Stimulated activated CD4-positive, alpha-beta T cell treated with anti-CD3 and anti-CD28 coated beads, Interleukin-2, amount 100 ng/mL, for 48 hours (primary cell): ENCODE measurements at regions not wholly inside any gene's neighbourhood (a gene's known extent, or its start where the extent isn't known, plus 50 kb on each side); places are given as distances from the start of the nearest gene placed in this dataset.
A peak's percentile ranks its signal among the peaks of the same experiment; 100 is the strongest.
"Not testable (repeated sequence)": the region's sequence is repeated elsewhere in the genome, so short reads cannot be mapped to it uniquely, and the experiment has no call there.

Experiments
- DNase-seq, 2 donors: peaks; one replicate each; pipeline ENCODE4 v3.0.0-alpha.2; 2020

DNA sequence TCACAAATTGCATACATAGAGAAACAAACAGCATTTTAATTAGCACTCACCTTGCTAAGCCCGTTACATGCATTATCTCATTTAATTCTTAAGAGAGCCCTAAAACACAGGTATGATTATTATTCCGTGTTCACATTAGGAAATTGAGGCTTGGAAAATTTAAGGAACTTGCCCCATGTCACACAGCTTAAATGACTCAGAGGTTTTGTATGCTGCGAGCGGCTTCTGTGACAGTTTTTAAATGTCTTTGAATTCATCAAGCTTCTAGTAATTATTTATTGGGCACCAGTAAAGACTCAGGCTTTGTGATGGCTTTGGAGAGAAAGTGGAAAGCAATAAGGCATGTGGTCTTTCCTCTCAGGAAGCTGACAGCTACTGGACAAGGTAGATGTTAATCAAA lies 166.7 kb upstream of the THBS1 start:
- DNase-seq, result no peak

DNA sequence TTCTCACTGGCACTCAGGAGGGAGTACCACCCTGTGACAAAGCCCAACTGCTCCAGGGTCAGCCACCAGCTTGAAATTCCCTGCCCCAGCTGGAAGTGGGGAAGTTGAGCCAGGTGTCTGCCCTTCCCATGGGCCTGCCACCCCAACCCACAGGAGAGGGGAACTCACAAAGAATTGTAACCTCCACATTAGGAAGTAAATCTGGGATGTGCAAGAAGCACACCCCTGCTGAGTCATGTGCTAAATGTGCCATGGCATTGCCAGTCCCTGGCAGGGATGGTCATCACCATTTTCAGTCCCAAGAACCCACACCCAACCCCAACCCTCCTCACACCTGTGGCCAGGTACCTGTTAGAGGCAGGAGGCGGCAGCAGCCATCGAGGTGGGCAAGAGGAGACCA lies 165.2 kb upstream of the THBS1 start:
- no peak for DNase-seq

GRCh38 chr15:39416258-39416657 lies 164.6 kb upstream of the THBS1 start:
- DNase-seq, result no peak

- DNase-seq, result no peak
Observed at GRCh38 chr15:39417366-39418134, 163.3 kb upstream of the THBS1 start.

- DNase-seq, result no peak
Observed at GRCh38 chr15:39419651-39420050, 161.2 kb upstream of the THBS1 start.

GRCh38 chr15:39420123-39420852 lies 160.6 kb upstream of the THBS1 start:
- not testable (repeated sequence) for DNase-seq

DNA sequence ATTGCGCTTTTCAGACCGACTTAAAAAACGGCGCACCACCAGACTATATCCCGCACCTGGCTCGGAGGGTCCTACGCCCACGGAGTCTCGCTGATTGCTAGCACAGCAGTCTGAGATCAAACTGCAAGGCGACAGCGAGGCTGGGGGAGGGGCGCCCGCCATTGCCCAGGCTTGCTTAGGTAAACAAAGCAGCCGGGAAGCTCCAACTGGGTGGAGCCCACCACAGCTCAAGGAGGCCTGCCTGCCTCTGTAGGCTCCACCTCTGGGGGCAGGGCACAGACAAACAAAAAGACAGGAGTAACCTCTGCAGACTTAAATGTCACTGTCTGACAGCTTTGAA lies 160.1 kb upstream of the THBS1 start:
- DNase-seq, result not testable (repeated sequence)

DNA sequence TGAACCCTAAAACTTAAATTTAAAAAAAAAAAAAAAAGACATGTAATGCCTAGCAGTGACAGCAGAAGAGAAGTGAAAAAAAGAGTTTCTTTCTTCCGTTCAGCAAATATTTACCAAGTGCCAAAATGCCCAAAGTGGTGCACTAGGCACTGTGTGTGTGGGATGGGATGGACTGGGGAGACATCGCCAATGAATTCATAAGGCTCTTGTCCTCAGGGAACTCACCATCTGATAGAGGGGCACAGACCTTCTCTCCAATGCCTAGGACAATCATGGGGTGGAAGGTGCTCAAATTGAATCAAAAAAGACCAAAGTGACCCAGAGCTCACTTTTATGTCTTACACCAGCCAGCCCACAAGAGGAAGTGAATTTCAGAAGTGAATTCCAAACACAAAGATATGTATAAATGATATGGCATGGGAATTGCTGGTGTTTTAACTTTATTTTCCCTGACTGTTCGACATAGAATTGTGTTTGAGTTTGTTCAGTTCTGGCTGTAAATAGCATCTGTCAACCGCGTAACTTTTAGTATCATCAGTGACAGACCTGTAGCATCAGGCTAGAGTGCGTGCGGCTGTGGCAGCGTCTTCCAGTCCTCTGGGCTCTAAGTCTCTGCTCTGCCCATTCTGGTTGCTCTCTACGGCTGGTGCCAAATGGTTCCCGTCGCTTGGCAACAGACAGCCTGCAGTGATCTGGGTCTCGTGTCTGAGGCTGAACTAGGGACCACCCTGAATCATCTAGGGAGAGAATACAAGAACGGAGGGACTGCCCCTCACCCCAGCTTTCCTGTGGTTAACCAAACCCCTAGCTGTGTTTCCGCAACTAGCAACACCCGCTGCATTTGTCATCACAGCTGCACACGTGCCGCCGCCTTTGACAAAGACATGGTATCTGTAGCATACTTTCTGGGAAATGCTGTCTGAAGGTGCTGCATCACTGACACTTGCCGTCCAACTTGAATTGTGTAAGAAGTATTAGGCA lies 154.0 kb upstream of the THBS1 start:
- DNase-seq, result peak; percentile 50 to 58

- DNase-seq, result no peak
Observed at GRCh38 chr15:39427705-39428104, 153.2 kb upstream of the THBS1 start.

- DNase-seq, result no peak
Observed at GRCh38 chr15:39429898-39430357, 151.0 kb upstream of the THBS1 start.

DNA sequence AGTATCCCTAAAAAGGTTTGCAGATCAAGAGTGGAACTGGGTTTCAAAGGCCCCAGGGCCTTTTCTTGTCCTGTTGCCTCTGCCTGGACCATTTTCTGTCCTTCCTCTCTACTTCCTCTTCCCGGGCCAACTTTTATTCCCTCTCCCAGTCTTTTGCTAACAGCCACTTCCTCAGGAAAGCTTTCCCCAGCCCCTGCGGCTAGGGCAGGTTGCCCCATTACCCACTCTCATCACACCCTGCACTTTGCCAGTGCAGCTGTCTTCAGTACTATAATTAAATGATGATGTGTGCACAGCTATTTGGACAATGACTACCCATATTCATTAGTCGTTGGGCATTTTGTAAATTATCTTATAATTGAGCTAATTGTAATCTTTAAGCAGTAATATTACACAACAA lies 150.5 kb upstream of the THBS1 start:
- no peak for DNase-seq

DNA sequence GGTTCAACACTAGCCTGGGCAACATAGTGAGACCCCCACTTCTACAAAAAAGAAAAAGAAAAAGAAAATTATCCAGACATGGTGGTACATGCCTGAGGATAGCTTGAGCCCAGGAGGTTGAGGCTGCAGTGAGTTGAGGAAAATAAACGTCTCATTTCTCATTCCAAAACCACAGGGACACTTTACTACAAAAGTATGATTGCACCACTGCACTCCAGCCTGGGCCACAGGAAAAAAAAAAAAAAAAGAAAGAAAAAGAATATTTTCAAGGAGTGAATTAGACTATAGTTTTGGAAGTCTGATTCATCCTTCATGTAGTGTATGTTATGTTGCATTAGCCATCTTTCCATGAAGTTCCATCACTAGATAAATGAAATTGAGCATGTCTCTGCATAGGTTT lies 149.5 kb upstream of the THBS1 start:
- DNase-seq, result no peak

GRCh38 chr15:39432026-39432425 lies 148.9 kb upstream of the THBS1 start:
- DNase-seq, result no peak

- no peak for DNase-seq
Observed at GRCh38 chr15:39432912-39433348, 147.9 kb upstream of the THBS1 start.

- DNase-seq, result no peak
Observed at GRCh38 chr15:39433376-39433775, 147.5 kb upstream of the THBS1 start.

DNA sequence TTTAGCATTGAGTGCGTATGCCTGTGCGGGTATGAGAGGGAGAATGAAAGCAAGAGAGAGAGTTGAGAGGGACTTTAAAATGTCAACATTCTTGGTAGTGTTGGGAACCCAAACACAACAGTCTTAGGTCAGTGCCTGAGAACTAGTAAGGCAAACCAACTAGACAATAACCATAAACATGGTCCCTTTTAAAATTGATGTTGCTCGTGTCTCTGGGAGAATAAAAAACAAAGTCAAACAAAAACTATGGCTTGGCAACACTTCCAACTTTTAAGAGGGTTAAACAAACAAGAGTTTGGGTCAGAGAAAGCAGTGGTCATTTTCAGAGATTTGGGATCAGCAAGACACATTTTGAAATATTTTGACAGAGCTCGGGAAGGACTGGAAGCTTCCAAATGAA lies 146.7 kb upstream of the THBS1 start:
- DNase-seq, result no peak

DNA sequence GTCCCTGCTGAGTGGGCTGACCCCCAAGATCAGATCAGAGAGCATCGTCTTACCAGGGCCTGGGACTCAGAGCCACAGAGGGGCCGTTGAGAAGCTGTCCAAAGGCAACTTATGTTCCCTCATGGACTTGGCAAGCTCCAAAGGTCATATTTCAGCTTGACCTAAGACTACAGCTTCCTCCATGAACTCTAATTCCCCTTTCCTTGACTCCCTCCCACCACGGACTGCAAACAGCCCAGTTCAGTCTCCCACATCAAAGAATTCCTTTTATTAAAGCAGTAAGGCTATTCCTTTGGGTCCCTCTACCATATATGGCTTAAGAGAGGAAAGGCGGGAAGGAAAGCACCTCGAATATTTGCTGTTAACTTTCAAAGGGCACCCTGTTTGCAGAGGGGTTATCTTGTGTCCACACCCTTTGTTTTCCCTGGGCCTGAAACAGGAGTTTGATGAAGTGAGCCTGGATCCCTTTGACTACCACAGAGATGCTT lies 146.1 kb upstream of the THBS1 start:
- no peak for DNase-seq

- DNase-seq, result no peak
Observed at GRCh38 chr15:39435244-39435643, 145.6 kb upstream of the THBS1 start.

- DNase-seq, result no peak
Observed at GRCh38 chr15:39438260-39438659, 142.6 kb upstream of the THBS1 start.

DNA sequence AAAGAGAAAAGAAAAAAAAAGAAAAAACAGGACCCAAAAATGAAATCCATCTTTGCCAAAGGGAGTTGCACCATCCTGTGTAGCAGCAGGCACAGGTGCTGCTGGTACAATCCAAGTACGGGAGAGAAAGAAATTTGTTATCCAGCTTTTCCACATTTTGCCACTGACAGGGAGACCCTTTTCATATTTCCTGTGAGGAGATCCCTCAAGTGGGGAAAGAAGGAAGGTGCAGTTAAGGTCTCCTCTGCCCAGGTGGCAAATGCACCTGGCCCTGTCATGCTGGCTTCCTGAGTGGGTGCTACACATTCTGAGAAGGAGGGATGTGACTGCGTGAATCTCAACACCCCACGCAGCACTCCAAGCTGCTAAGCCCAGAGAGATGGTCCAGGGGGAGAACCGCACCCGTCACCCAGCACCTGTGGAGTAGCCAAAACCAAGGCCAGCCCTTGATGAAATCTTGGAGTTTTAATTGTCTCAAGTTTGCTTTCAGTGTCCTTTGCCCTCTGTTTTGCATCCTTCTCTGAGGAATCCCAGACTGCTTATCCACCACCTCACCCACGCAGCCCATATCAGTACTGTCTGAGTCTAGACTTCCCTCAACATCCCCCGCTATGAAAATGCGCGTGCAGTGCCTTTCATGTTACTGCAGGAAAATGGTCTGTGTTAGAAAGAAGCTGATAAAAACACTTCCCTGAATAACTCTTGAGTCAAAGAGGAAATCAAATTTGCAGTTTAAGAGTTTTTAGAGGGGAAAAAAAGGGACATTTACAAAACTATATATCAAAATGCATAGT lies 141.9 kb upstream of the THBS1 start:
- no peak for DNase-seq

- no peak for DNase-seq
Observed at GRCh38 chr15:39442898-39443297, 138.0 kb upstream of the THBS1 start.

GRCh38 chr15:39443659-39444219 lies 137.1 kb upstream of the THBS1 start:
- no peak for DNase-seq
